ENCODE measurements at regions not wholly inside any gene's neighbourhood (a gene's known extent, or its start where the extent isn't known, plus 50 kb on each side); places are given as distances from the start of the nearest gene placed in this dataset.
"Not testable (repeated sequence)": the region's sequence is repeated elsewhere in the genome, so short reads cannot be mapped to it uniquely, and the experiment has no call there.

DNA sequence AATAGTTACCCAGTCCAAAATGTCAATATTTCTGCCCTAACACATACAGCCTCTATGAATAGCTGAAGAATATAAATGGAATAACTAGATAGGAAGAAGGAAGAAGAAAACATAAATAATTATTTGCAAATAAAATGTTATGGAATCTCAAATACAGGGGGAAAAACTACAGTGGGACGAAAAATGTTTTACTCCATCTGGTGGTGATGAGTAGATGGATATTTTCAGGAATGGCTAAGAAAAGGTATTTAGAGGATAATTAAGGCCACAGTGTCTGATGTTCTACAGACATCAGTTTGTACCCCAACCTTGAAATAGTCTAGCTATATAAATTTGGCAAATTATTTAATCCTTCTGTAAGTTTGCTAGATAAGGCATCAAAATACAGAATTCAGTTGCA is 178.1 kb upstream of the FSHR start:
- DNase-seq = no peak
- no CpG with 5 or more reads among the region's 1 CpG for WGBS (ENCODE audit: insufficient coverage)
- Histone ChIP-seq H3K4me1 (ENCODE audit: control extremely low read depth in 1 of 4, control insufficient read depth in 4 of 4, insufficient read depth in 4 of 4, low read length in 3 of 4) (no peaks in the 10 kb centered on the region), H3K27me3 (replicated peaks in 2 of 5; ENCODE audit: control insufficient read depth in 4 of 5, insufficient read depth in 5 of 5, low read length in 4 of 5) (peaks cover 0 to 1% (median 0%) of the 10 kb centered on the region in 5 experiments), H3K27ac (ENCODE audit: insufficient read depth in 1 of 2, low read depth in 1 of 2, low read length in 2 of 2, poor library complexity in 1 of 2, severe bottlenecking in 2 of 2) (no peak overlapping the region), H3K36me3 (ENCODE audit: control insufficient read depth in 4 of 4, insufficient read depth in 4 of 4, low read length in 3 of 4) (no peaks in the 10 kb centered on the region), H3K9me3 (ENCODE audit: control extremely low read depth in 1 of 5, control insufficient read depth in 4 of 5, insufficient read depth in 2 of 5, low read depth in 1 of 5, low read length in 4 of 5) (no peaks in the 10 kb centered on the region), H3K4me3 (ENCODE audit: control insufficient read depth in 1 of 7, extremely low read depth in 1 of 7, insufficient read depth in 4 of 7, low read depth in 2 of 7, low read length in 6 of 7) (no peak overlapping the region)
- POLR2A ChIA-PET = no interaction called here
- CTCF ChIA-PET = no interaction called here

DNA sequence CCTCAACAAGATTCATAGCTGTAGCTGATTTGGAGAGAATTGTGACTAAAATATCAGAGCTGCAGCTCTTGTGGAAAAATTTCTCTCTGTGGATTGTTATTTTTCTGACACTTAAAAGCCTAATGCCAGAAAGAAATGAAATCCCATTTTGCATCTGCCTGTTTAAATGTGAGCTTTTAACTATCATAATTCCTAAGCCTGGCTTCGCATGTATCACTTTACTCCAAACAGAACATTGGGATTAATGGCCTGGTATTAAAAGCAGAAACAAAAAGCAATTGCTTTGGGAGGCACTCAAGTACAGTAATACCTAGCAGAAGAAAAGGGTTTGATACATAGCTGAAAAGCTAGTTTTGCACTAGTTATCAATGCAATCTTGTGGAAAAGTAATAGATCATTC is 164.2 kb upstream of the FSHR start:
- Histone ChIP-seq H3K27me3 (replicated peaks in 2 of 5; ENCODE audit: control insufficient read depth in 4 of 5, insufficient read depth in 5 of 5, low read length in 4 of 5) (no peaks in the 10 kb centered on the region), H3K4me3 (ENCODE audit: control insufficient read depth in 1 of 7, extremely low read depth in 1 of 7, insufficient read depth in 4 of 7, low read depth in 2 of 7, low read length in 6 of 7) (no peak overlapping the region), H3K9me3 (ENCODE audit: control extremely low read depth in 1 of 5, control insufficient read depth in 4 of 5, insufficient read depth in 2 of 5, low read depth in 1 of 5, low read length in 4 of 5) (peaks cover 0 to 3% (median 0%) of the 10 kb centered on the region in 5 experiments), H3K36me3 (ENCODE audit: control insufficient read depth in 4 of 4, insufficient read depth in 4 of 4, low read length in 3 of 4) (no peaks in the 10 kb centered on the region), H3K27ac (ENCODE audit: insufficient read depth in 1 of 2, low read depth in 1 of 2, low read length in 2 of 2, poor library complexity in 1 of 2, severe bottlenecking in 2 of 2) (no peak overlapping the region), H3K4me1 (ENCODE audit: control extremely low read depth in 1 of 4, control insufficient read depth in 4 of 4, insufficient read depth in 4 of 4, low read length in 3 of 4) (no peaks in the 10 kb centered on the region)
- CTCF ChIA-PET = no interaction called here
- no CpG with 5 or more reads among the region's 1 CpG for WGBS (ENCODE audit: insufficient coverage)
- no peak for DNase-seq
- POLR2A ChIA-PET = no interaction called here

GRCh38 chr2:49309461-49309860 is 155.1 kb upstream of the FSHR start:
- DNase-seq = no peak
- H3K36me3 ChIP-seq (ENCODE audit: control insufficient read depth in 4 of 4, insufficient read depth in 4 of 4, low read length in 3 of 4) = no peaks in the 10 kb centered on the region
- no peak overlapping the region for H3K27ac ChIP-seq (ENCODE audit: insufficient read depth in 1 of 2, low read depth in 1 of 2, low read length in 2 of 2, poor library complexity in 1 of 2, severe bottlenecking in 2 of 2)
- ChIA-PET CTCF (no interaction called here), POLR2A (no interaction called here)
- H3K9me3 ChIP-seq (ENCODE audit: control extremely low read depth in 1 of 5, control insufficient read depth in 4 of 5, insufficient read depth in 2 of 5, low read depth in 1 of 5, low read length in 4 of 5) = peaks cover 0 to 3% (median 0%) of the 10 kb centered on the region in 5 experiments
- H3K4me3 ChIP-seq (ENCODE audit: control insufficient read depth in 1 of 7, extremely low read depth in 1 of 7, insufficient read depth in 4 of 7, low read depth in 2 of 7, low read length in 6 of 7) = no peak overlapping the region
- H3K4me1 ChIP-seq (ENCODE audit: control extremely low read depth in 1 of 4, control insufficient read depth in 4 of 4, insufficient read depth in 4 of 4, low read length in 3 of 4) = no peaks in the 10 kb centered on the region
- no peaks in the 10 kb centered on the region for H3K27me3 ChIP-seq (replicated peaks in 2 of 5; ENCODE audit: control insufficient read depth in 4 of 5, insufficient read depth in 5 of 5, low read length in 4 of 5)
- 76% methylated on average over 3 of the region's 3 CpGs for WGBS (ENCODE audit: insufficient coverage)

- H3K4me1 ChIP-seq (ENCODE audit: control extremely low read depth in 1 of 4, control insufficient read depth in 4 of 4, insufficient read depth in 4 of 4, low read length in 3 of 4) = no peaks in the 10 kb centered on the region
- H3K9me3 ChIP-seq (ENCODE audit: control extremely low read depth in 1 of 5, control insufficient read depth in 4 of 5, insufficient read depth in 2 of 5, low read depth in 1 of 5, low read length in 4 of 5) = peaks cover 0 to 3% (median 0%) of the 10 kb centered on the region in 5 experiments
- H3K27me3 ChIP-seq (replicated peaks in 2 of 5; ENCODE audit: control insufficient read depth in 4 of 5, insufficient read depth in 5 of 5, low read length in 4 of 5) = no peaks in the 10 kb centered on the region
- WGBS (ENCODE audit: insufficient coverage) = 92% methylated on average over 2 of the region's 3 CpGs
- H3K36me3 ChIP-seq (ENCODE audit: control insufficient read depth in 4 of 4, insufficient read depth in 4 of 4, low read length in 3 of 4) = no peaks in the 10 kb centered on the region
- H3K27ac ChIP-seq (ENCODE audit: insufficient read depth in 1 of 2, low read depth in 1 of 2, low read length in 2 of 2, poor library complexity in 1 of 2, severe bottlenecking in 2 of 2) = no peak overlapping the region
- ChIA-PET CTCF (no interaction called here), POLR2A (no interaction called here)
- H3K4me3 ChIP-seq (ENCODE audit: control insufficient read depth in 1 of 7, extremely low read depth in 1 of 7, insufficient read depth in 4 of 7, low read depth in 2 of 7, low read length in 6 of 7) = no peak overlapping the region
- no peak for DNase-seq
These were observed 152.6 kb upstream of the FSHR start for GRCh38 chr2:49306925-49307324.

DNA sequence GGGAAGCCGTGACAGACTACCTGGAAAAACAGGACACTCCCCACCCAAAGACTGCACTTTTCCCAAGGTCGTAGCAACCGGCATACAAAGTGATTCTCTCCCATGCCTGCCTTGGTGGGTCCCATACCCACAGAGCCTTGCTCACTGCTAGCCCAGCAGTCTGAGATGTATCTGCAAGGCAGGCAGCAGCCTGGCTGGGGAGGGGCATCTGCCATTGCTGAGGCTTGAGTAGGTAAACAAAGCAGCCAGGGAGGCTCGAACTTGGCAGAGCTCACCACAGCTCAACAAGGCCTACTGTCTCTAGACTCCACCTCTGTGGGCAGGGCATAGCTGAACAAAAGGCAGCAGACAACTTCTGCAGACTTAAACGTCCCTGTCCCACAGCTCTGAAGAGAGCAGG is 144.4 kb upstream of the FSHR start:
- 82% methylated on average over 5 of the region's 5 CpGs for WGBS (ENCODE audit: insufficient coverage)
- DNase-seq; POLR2A ChIA-PET; H3K4me3 ChIP-seq (ENCODE audit: control insufficient read depth in 1 of 7, extremely low read depth in 1 of 7, insufficient read depth in 4 of 7, low read depth in 2 of 7, low read length in 6 of 7); H3K9me3 ChIP-seq (ENCODE audit: control extremely low read depth in 1 of 5, control insufficient read depth in 4 of 5, insufficient read depth in 2 of 5, low read depth in 1 of 5, low read length in 4 of 5); CTCF ChIA-PET; H3K27ac ChIP-seq (ENCODE audit: insufficient read depth in 1 of 2, low read depth in 1 of 2, low read length in 2 of 2, poor library complexity in 1 of 2, severe bottlenecking in 2 of 2); H3K36me3 ChIP-seq (ENCODE audit: control insufficient read depth in 4 of 4, insufficient read depth in 4 of 4, low read length in 3 of 4); H3K27me3 ChIP-seq (replicated peaks in 2 of 5; ENCODE audit: control insufficient read depth in 4 of 5, insufficient read depth in 5 of 5, low read length in 4 of 5); H3K4me1 ChIP-seq (ENCODE audit: control extremely low read depth in 1 of 4, control insufficient read depth in 4 of 4, insufficient read depth in 4 of 4, low read length in 3 of 4): not testable (repeated sequence)

DNA sequence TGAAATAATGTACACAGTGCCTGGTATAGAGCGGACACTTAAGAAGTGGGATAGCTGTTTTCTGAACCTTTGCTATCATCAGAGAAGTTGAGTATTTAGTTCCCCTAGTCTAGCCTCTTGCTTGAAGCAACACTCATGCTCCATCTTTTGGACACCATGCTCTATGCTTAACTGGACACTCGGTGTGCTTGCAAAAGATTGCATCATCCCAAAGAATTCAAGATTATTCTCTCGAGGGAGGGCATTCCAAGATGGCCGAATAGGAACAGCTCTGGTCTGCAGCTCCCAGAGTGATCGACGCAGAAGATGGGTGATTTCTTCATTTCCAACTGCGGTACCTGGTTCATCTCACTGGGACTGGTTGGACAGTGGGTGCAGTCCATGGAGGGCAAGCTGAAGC is 143.9 kb upstream of the FSHR start:
- H3K27me3 ChIP-seq (replicated peaks in 2 of 5; ENCODE audit: control insufficient read depth in 4 of 5, insufficient read depth in 5 of 5, low read length in 4 of 5) = no peaks in the 10 kb centered on the region
- no peak overlapping the region for H3K4me3 ChIP-seq (ENCODE audit: control insufficient read depth in 1 of 7, extremely low read depth in 1 of 7, insufficient read depth in 4 of 7, low read depth in 2 of 7, low read length in 6 of 7)
- DNase-seq = no peak
- H3K9me3 ChIP-seq (ENCODE audit: control extremely low read depth in 1 of 5, control insufficient read depth in 4 of 5, insufficient read depth in 2 of 5, low read depth in 1 of 5, low read length in 4 of 5) = no peaks in the 10 kb centered on the region
- H3K4me1 ChIP-seq (ENCODE audit: control extremely low read depth in 1 of 4, control insufficient read depth in 4 of 4, insufficient read depth in 4 of 4, low read length in 3 of 4) = no peaks in the 10 kb centered on the region
- POLR2A ChIA-PET = no interaction called here
- 99% methylated on average over 7 of the region's 7 CpGs for WGBS (ENCODE audit: insufficient coverage)
- no peak overlapping the region for H3K27ac ChIP-seq (ENCODE audit: insufficient read depth in 1 of 2, low read depth in 1 of 2, low read length in 2 of 2, poor library complexity in 1 of 2, severe bottlenecking in 2 of 2)
- CTCF ChIA-PET = no interaction called here
- H3K36me3 ChIP-seq (ENCODE audit: control insufficient read depth in 4 of 4, insufficient read depth in 4 of 4, low read length in 3 of 4) = no peaks in the 10 kb centered on the region

DNA sequence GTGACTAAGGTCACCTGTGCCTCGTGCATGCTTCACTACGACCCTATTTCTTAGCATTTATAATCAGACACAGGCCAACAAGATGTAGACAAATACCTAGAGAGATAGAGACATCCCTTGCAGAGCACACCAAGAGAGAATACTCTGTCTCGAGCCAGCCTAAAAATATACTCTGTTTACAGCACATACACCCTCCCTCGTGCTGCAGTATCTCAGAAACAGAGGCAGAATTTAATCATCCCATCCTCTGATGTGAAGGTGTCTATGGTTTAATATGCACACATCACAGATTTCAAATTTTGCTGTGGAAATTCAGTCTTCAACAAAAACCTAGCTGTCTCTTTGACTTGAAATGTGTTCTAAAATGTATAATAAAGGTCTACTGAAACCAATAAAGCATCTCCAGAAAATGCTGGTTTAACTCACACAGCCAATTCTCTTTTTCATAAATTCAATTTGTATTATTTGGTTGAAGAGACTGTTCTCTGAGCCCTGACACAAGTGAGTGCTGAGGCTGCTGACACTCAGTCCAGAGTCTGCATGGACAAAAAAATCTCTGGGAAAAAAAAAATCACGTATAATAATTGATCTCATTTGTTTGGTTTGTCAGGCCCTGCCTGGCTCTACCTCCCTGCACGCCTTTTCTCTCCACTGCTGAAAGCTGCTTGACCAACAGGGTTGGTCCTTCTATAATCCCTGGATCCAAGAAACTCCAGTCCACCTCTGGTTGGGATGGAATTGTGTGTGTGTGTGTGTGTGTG is 142.0 kb upstream of the FSHR start:
- Histone ChIP-seq H3K27me3 (replicated peaks in 2 of 5; ENCODE audit: control insufficient read depth in 4 of 5, insufficient read depth in 5 of 5, low read length in 4 of 5) (no peaks in the 10 kb centered on the region), H3K4me1 (ENCODE audit: control extremely low read depth in 1 of 4, control insufficient read depth in 4 of 4, insufficient read depth in 4 of 4, low read length in 3 of 4) (no peaks in the 10 kb centered on the region), H3K4me3 (ENCODE audit: control insufficient read depth in 1 of 7, extremely low read depth in 1 of 7, insufficient read depth in 4 of 7, low read depth in 2 of 7, low read length in 6 of 7) (no peak overlapping the region), H3K9me3 (ENCODE audit: control extremely low read depth in 1 of 5, control insufficient read depth in 4 of 5, insufficient read depth in 2 of 5, low read depth in 1 of 5, low read length in 4 of 5) (no peaks in the 10 kb centered on the region), H3K36me3 (ENCODE audit: control insufficient read depth in 4 of 4, insufficient read depth in 4 of 4, low read length in 3 of 4) (no peaks in the 10 kb centered on the region), H3K27ac (ENCODE audit: insufficient read depth in 1 of 2, low read depth in 1 of 2, low read length in 2 of 2, poor library complexity in 1 of 2, severe bottlenecking in 2 of 2) (no peak overlapping the region)
- POLR2A ChIA-PET = no interaction called here
- no CpG with 5 or more reads among the region's 6 CpGs for WGBS (ENCODE audit: insufficient coverage)
- DNase-seq = no peak
- CTCF ChIA-PET = no interaction called here

Measured in common myeloid progenitor, CD34-positive (primary cell).